ENCODE measurements at regions not wholly inside any gene's neighbourhood (a gene's known extent, or its start where the extent isn't known, plus 50 kb on each side); places are given as distances from the start of the nearest gene placed in this dataset.
"Not testable (repeated sequence)": the region's sequence is repeated elsewhere in the genome, so short reads cannot be mapped to it uniquely, and the experiment has no call there.

DNA sequence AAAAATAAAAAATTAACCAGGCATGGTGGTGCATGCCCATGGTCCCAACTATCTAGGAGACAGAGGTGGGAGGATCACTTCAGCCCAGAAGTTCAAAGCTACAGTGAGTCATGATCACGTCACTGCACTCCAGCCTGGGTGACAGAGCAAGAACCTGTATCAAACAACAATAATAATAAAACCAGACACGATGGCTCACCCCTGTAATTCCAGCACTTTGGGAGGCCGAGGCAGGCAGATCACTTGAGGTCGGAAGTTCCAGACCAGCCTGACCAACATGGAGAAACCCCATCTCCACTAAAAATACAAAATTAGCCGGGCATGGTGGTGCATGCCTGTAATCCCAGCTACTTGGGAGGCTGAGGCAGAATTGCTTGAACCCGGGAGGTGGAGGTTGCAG lies 159.4 kb downstream of the SKIDA1 start:
- not testable (repeated sequence) for DNase-seq (ENCODE audit: low read depth in 2 of 2)

DNA sequence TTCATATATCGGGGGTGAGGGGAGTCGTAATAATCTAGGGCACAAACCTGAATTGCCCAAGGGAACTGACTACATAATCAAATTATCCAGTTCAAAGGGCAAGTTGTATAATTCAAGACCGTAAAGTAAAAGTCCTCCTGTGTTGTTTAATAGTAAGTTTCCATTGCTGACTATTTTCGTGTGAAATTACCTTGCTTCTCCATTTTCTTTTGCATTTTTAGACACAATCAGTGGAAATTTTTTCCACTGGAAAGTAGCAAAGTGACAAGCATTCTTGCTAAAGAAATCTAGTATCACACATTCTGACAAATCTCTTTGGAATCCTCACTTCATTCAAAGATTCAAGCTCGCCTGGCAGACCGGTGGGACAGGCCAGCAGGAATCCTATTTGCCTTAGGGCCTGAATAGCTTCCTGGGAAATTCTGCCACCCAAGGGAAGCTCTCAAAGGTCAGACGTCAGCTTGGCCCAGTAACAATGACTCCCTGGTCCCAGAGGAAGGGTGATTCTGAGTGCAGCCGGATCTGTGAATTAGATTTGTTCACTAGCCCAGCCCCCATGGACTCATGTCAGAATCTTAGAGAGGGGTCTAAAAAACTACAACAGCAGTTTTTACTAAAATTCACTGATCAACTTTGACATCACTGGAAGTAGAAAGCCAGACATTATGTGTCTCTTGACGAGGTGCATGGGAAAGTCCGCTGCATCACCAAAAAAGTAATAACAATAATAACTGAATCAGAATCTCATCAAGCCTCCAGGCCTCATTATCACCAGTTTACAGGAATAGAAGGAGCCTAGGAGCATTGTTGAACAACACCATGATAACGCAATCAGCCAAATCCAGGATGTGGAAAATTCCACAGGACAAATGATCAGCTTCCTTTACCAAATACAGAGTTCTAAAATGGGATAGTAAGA lies 161.0 kb downstream of the SKIDA1 start:
- no peak for DNase-seq (ENCODE audit: low read depth in 2 of 2)

DNA sequence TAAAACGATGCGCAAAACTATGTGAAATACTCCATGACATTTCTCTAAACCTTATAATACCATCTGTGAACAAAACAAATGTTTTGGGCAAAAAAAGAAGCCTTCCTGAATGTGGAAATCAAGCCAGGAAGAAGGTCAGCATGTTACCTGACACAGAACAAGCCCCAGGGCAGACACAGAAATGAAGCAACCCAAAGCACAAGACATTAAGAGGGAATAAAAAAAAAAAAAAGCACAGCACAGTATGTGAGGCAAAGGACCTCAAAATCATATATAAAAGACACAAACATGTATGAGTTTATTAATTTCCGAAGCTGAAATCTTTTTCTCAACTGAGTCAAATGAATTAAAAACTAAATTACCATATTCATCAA lies 161.8 kb downstream of the SKIDA1 start:
- DNase-seq (ENCODE audit: low read depth in 2 of 2) = no peak

DNA sequence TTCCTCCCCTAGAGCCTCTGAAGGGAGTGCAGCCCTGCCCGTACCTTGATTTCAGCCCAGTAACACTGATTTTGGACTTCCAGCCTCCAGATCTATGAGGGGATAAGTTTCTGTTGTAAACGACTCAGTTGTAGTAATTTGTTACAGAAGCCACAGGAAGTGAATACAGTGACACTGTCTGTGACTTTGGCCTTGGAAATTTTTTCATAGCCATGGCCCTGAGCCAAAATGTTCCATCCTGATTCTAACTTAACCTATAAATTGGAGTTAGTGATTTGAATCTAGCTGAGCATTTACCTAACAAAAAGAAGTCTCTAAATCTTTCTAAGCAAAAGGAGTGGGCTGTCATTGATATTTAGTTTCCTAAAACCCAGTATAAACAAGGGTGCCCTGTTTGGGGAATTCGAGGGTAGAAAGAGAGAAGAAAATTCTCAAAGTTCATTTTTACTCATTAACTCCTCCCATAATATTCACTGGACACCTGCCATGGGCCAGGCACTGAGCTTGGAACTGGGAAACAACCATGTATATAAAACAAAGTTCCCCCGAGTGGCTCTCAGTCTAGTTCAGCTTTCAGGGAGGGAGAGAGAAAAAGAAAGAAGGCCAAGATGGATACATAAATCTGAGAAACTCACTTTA lies 162.3 kb downstream of the SKIDA1 start:
- DNase-seq (ENCODE audit: low read depth in 2 of 2) = no peak

DNA sequence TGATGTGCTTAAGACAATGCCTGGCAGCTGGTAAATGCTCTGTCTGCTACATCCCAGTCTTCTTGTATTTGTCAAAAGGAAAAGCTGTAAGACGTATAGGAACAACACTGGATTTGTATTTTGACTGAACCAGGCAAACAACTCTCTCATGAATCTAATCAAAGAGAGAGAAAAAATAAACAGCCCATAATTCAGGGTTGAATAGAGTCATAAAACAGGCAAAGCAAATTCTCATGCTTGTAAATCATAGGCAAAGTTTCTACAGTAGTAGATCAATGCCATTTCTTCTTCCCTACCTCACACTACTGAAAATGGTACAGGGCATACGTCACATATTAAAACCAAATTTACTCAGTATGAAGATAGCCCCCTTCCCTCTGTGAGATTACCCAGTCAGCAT lies 166.3 kb downstream of the SKIDA1 start:
- DNase-seq (ENCODE audit: low read depth in 2 of 2) = no peak

DNA sequence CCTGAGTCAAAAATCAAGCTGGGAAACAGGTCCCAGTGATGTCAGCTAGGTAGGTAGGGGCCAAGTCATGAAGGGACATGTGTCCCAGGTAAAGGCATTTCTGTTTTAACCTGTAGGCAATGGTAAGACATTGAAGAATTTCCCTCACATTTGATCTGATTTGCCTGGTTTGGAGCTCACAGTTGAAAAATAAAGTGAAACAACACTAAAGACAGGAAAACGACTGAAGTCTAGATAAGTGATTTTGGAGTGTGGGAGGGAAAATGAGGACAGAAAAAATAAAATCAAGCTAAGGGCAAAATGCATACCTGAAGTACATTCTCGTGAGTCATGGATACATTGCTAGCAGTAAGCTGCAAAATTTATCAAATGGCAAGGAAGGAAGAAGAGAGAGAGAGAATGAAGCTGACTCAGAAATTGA lies 169.9 kb downstream of the SKIDA1 start:
- no peak for DNase-seq (ENCODE audit: low read depth in 2 of 2)

DNA sequence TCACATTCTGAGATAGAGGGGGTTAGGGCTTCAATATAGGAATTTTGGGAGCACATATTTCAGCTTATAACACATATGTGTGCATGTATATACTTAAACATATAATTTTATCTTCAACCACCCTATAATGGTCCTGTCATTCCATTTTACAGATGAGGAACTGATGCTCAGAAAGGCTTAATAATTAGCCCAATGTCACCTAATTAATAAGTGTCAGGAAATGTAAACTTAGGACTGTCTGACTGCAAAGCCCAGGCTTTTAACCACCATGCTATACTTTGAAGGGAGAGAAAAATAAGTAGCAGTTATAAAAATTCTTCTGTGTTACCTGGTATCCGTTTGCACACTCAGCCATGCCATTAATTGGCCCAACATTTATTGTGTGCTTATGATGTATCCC lies 172.6 kb downstream of the SKIDA1 start:
- no peak for DNase-seq (ENCODE audit: low read depth in 2 of 2)

DNA sequence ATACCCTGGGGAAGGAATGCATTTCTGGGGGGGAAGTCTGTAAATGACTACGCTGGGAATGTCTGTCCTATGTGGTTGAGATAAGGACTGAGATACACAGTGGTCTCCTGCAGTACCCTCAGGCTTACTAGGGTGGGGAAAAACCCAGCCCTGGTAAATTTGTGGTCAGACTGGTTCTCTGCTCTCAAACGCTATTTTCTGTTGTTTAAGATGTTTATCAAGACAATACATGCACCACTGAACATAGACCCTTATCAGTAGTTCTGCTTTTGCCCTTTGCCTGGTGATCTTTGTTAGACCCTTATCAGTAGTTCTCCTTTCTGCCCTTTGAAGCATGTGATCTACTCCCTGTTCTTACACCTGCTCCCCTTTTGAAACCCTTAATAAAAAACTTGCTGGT lies 173.9 kb downstream of the SKIDA1 start:
- DNase-seq (ENCODE audit: low read depth in 2 of 2) = not testable (repeated sequence)

DNA sequence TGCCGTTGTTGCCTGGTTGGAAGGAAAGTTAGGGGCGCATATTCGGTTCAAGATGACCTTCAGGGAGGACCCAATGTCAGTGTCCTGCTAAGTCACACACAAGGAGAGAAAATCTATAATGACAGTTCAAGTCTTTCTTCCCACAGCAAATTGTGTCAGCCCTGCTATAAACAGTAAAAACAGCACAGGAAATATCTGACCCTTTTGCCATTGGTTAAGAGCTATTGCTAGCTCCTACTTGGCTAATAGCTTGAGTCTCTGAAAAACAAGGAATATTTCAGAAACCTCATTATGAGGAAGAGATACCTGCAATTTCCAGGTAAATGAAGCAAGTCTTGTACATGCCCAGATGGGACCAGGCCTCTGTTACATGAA lies 175.6 kb downstream of the SKIDA1 start:
- no peak for DNase-seq (ENCODE audit: low read depth in 2 of 2)

DNA sequence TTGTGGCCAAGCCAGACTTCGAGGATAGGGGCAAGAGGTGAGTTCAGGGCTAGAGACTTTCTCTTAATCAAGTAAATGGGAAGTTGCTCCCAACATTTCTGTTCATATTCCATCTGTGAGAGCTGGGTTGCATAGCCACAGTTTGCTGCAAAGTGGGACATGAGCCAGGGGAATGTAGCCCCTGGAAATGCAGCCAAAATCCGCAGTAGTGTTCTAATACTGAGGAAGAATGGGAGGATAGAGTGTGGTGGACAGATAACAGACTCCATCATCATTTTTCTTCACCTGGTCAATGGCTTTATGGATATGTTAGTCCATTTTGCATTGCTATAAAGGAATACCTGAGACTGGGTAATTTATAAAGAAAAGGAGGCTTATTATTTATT lies 177.7 kb downstream of the SKIDA1 start:
- DNase-seq (ENCODE audit: low read depth in 2 of 2) = no peak

DNA sequence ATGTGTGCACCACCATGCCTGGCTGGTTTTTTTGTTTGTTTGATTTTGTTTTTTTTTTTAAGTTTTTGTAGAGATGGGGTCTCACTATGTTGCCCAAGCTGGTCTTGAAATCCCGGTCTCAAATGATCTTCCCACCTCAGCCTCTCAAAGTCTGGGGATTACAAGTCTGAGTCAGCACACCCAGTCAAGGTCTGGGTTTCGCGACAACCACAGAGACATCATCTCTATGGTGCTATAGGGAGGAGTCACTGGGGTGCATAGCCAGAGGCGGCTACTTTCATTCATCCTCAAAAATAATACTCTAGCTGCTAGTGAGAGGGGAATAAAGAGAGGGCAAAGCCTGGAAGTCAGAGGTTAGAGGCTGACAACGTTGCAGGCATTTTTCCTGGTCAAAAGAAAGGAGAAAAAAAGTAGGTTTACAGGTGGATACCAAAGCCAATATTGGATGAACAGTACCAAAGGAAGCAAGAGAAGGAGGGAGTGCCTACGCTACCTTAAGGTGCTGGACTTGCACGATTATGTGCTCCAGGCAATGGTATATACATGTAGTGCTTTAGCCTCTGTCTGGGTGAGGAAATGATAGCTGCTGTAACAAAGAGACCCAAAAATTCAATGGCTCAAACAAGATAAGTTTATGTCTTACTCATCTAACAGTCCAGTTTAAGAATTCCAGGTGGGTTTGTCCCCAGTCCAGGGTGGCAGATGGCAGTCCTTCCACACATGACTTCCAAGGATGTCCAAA lies 178.3 kb downstream of the SKIDA1 start:
- DNase-seq (ENCODE audit: low read depth in 2 of 2) = no peak

DNA sequence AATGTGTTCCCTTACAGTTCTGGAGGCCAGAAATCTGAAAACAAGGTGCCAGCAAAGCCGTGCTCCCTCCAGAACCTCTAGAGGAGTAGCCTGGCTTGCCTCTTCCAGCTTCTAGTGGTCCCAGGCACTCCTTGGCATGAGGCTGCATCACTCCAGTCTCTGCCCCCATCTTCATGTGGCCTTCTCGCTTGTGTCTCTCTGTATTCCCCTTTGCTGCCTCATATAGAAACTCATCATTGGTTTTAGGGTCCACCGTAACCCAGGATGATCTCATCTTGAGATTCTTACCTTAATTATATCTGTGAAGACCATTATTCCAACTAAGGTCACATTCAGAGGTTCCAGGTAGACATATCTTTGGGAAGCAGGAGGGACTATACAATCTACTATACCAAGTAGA lies 182.4 kb downstream of the SKIDA1 start:
- DNase-seq (ENCODE audit: low read depth in 2 of 2) = no peak

DNA sequence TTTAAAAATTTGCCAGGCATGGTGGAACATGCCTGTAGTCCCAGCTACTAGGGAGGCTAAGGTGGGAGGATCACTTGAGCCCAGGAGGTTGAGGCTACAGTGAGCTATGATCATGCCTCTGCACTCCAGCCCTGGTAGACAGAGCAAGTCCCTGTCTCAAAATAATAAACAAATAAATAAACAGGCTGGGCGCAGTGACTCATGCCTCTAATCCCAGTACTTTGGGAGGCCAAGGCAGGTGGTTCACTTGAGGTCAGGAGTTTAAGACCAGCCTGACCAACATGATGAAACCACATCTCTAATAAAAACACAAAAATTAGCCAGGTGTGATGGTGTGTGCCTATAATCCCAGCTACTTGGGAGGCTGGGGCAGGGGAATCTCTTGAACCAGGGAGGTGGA lies 183.0 kb downstream of the SKIDA1 start:
- DNase-seq (ENCODE audit: low read depth in 2 of 2) = not testable (repeated sequence)

DNA sequence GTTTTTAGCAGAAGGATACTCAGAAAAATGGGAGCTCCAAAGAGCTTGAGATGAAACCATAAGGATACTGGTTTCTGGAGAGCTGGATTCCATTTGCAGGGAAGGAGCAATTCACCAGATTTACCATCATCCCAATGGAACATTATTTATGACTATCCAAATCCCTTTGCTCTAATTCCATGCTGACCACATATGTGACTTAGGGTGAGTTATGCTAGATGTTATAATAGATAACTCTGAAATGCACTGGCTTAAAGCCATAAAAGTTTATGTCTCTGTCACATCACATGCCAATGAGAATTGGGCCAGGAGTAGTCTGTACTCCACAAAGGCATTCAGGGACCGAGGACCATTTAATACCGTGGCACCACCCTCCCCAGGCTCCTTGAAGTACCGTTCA lies 185.2 kb downstream of the SKIDA1 start:
- DNase-seq (ENCODE audit: low read depth in 2 of 2) = no peak

DNA sequence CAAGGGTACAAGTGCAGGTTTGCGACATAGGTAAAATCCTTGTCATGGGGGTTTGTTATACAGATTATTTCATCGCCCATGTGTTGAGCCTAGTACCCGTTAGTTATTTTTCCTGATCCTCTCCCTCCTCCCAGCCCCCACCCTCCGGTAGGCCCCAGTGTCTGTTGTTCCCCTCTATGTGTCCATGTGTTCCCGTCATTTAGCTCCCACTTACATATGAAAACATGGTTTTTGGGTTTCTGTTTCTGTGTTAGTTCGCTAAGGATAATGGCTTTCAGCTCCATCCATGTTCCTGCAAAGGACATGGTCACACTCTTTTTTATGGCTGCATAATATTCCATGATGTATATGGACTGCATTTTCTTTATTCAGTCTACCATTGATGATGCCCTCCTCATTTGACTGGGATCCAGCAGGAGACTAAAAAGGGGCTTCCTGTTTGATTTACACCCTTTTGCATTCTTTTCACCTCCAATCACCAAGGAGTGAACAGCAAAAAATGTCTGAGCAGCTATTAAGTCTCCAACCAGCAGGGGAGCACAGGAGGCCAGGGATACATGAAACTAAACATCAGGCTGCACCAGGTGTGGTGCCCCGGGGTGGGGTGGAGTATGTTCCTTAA lies 188.2 kb downstream of the SKIDA1 start:
- DNase-seq (ENCODE audit: low read depth in 2 of 2) = no peak

DNA sequence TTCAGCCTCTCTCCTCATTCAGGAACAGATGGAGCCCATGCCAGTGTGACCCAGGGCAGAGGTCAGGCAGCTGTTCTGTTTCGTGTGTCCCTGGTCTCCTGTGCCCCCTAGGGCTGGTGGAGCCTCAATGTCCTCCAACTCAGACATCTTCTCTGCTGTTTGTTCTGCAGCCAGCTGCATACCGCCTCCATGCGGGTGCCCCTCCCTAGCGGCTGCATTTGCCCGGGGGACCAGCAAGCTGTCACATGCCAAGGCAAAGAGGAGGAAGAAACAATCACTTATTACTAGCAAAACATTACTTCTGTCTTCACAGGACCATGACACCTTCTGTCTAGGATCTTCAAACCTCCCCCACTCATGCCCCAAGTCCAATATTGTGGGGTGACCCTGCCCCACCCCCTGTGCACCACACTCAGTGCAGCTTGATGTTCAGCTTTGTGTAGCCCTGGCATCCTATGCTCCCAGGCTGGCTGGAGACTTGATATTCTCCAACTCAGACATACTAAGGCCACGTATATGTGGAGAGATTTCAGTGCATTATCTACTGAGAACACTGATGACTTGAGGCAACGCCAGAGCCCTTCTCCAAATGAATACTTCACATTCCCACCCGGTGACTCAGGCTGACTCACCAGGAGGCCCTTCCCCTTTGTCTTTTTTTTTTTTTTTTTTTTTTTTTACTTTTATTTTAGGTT lies 188.9 kb downstream of the SKIDA1 start:
- no peak for DNase-seq (ENCODE audit: low read depth in 2 of 2)

DNA sequence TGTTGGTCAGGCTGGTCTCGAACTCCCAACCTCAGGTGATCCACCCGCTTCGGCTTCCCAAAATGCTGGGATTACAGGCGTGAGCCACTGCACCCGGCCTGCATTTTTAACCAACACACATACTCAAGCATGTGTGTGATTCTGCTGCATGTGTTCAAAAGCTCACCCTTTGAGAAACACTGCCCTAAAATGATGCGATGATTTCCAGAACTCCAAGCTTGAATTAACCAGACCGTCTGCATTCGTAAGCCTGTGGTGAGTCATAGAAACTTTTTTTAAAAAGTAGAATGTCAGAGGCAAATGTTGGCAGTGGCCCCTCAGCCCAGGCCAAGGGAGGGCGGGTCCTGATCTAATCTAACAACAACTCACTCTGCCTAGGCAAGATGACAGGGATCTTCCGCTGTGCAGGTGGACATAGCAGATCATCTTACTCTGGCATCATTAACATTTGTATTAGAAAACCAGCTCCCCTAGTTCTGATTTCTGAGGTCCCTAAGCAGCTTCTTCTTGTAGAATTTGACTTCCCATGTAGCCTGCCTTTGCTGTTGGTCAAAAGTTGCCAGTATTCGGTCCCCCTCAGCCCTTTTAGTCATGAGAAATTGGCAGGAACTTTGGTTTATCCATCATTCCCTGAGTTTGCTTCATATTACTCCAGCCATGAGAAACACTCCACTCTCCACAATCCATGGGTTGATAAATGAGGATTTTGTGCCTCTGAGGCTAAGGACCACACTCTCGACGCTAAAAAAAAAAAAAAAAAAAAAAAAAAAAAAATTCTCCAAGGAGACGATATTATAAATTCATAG lies 190.4 kb downstream of the SKIDA1 start:
- no peak for DNase-seq (ENCODE audit: low read depth in 2 of 2)

DNA sequence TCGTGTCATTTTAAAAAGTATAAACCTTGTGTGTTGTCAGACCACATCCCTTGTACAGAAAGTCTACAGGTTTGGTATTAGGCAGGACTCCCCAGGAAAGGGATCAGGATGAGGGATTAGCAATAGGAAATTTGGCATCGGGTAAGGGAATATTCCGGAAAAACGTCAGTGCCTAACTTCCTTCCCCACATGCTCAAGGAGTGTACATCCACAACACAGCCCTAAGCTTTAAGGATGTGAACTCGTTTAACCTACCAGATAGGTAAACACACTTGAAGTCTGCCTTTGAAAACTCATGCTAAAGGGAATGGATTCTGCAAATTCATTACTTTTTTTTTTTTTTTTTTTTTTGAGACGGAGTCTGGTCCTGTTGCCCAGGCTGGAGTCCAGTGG lies 194.9 kb downstream of the SKIDA1 start:
- DNase-seq (ENCODE audit: low read depth in 2 of 2) = no peak

DNA sequence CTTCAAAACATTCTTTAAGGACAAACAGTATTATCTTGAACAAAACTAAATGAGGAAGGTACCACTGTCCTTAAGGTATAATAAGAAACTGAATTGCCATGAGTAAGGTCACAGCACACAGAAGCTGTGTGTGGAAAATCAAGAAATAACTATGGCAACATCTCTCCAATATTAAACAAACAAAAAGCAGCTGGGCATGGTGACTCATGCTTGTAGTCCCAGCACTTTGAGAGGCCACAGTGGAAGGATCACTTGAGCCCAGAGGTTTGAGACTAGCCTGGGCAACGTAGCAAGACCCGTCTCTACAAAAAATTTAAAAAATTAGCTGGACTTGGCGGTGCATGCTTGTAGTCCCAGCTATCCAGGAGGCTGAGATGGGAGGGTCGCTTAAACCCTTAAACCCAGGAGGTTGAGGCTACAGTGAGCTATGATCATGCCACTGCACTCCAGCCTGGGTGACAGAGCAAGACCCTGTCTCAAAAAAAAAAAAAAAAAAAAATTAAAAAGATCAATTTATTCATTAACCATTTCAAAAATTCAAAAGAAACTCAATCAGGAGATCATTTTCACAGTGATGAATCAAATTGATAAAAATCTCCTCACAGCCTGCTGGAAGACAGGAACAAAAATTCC lies 195.4 kb downstream of the SKIDA1 start:
- no peak for DNase-seq (ENCODE audit: low read depth in 2 of 2)

DNA sequence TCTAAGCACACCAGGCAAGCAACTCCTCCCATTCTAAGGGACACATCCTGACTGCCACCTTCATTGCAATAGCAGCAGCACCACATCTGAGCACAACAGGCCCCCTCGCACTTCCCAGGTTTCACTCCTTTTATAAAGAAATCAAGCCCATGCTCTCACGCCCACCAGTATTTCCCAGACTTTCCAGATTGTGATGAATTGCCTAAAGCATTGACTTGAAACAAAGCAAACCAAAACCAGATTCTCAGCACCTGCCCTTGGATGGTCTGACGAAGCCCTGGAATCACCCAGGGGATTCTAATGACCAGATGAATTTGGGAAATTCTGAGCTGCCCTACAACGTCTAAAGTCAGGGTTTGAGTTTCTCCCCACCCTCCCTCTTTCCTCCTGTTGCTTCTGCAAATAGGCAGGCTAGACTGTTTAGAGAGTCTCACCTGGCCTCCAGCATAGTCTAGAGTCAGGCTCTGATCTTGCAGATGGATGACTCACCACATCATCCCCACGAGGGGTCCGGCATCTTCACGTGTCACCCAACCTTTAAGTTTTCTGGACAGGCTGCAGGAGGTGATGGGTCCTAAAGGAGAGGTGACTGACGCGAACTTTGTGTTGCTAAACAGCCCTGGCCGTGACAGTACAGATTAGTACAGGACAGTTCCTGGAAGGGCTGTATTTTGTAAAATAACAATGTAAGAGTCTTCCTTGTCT lies 198.0 kb downstream of the SKIDA1 start:
- DNase-seq (ENCODE audit: low read depth in 2 of 2) = no peak
